ENCODE measurements at regions not wholly inside any gene's neighbourhood (a gene's known extent, or its start where the extent isn't known, plus 50 kb on each side); places are given as distances from the start of the nearest gene placed in this dataset.
"Not testable (repeated sequence)": the region's sequence is repeated elsewhere in the genome, so short reads cannot be mapped to it uniquely, and the experiment has no call there.

DNA sequence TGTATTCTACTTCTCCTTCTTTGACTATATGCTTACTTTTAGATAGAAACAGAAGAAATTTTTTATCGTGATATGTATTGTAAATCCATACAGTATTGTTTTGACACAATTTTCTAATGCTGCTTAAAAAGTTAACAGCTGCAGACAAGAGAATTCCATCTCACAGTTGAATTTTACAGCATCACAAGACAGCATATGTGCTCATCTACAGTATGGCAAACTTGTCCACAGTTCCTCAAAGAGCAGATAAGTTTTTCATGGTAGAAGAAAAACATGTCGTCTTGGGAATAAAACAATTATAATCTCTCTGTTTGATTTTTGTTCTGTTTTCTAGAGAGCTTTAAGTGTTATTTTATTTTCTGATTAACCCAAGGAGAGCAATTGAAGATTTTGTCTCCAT, 438.5 kb upstream of the NUDT12 start:
- DNase-seq (ENCODE audit: low spot score), result no peak

DNA sequence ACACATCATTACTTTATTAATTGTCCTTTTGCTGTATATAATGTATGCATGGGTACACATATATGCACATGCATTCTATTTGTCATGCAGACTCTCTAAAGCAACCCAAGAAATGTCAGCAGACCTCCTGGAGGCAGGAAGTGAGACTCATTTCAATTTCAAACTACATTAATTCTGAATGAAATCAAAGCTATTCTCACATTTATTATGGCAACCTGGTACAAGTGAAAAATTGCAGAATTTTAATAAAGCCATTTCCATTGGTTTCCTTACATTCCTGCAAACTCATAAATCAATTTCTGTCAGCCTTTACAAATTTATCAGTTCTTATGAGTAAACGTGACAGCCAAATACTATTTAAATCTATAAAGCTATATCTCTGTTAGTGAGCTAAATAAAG, 430.4 kb upstream of the NUDT12 start:
- no peak for DNase-seq (ENCODE audit: low spot score)

DNA sequence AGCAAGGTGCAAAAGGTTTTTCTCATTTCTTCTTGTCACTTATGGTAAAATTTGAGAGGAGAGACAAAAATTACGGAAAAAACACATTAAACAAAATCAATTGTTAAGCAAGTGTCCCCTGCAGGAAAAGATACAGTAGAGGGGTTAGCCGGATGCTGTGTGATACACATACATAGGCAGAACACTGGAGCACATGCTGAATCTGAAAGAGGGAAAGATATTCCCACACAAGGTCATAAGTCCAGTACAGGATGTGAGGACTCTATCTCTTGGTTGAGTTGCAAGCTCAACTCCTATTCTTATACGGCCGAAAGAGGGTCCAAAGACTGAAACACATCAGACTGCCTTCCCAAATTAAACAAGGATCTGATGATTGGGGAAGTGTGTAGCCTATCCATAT, 427.5 kb upstream of the NUDT12 start:
- DNase-seq (ENCODE audit: low spot score), result no peak

DNA sequence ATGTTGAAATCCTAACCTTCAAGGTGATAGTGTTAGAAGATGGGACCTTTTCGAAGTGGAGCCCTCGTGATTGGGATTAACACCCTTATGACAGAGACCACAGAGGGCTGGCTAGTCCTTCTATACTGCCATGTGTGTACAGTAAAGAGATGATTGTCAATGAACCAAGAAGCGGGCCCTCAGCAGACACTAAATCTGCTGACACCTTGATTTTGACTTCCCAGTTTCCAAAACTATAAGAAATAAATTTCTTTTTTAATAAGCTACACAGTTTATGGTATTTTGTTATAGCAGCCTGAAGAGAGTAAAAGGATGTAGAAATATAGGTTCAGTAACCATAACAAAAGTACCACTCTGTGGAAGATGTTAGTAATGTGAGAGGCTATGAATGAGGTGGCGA, 419.0 kb upstream of the NUDT12 start:
- no peak for DNase-seq (ENCODE audit: low spot score)

DNA sequence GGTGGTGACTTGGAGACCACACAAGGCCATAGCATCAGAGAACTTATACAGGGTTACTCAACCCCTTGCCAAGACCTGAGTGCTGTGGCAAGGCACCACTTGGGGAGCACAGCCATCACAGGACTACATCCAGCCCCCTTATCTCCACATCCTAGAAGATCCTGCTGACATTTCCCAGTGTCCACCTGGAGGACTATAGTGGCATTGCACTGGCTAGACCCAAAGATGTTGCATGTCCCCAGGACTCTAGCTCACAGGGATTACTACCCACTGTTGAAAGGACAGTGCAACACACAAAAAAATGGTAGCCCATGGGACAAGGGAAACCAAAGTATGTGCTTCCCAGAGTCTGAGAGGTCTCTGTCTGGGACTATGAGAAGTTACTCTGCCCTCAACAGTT, 411.1 kb upstream of the NUDT12 start:
- no peak for DNase-seq (ENCODE audit: low spot score)

DNA sequence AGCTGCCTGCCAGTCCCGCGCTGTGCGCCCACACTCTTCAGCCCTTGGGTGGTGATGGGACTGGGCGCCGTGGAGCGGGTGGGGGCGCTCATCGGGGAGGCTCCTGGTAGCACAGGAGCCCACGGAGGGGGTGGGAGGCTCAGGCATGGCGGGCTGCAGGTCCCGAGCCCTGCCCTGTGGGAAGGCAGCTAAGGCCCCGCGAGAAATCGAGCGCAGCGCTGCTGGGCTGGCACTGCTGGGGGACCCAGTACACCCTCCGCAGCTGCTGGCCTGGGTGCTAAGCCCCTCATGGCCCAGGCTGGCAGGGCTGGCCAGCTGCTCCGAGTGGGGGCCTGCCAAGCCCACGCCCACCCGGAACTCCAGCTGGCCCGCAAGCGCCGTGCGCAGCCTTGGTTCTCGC, 403.7 kb upstream of the NUDT12 start:
- not testable (repeated sequence) for DNase-seq (ENCODE audit: low spot score)

DNA sequence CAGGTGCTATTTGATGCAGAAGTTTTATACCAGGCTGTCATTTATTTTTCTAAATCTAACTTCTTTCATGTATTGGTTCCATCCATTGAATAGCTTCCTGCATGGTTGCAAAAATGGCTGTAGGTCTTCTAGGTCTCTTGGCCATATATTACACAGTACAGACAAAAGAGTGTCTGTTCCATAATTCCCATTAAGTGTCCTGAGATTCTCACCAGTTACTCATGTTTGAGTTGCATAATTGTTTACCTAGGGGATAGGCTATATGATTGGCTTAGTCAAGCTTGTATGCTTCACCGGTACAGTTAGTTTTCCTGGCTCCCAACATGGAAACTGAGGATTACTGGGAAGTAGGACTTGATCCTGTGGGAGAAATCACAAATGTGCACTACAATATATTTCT, 399.4 kb upstream of the NUDT12 start:
- no peak for DNase-seq (ENCODE audit: low spot score)

DNA sequence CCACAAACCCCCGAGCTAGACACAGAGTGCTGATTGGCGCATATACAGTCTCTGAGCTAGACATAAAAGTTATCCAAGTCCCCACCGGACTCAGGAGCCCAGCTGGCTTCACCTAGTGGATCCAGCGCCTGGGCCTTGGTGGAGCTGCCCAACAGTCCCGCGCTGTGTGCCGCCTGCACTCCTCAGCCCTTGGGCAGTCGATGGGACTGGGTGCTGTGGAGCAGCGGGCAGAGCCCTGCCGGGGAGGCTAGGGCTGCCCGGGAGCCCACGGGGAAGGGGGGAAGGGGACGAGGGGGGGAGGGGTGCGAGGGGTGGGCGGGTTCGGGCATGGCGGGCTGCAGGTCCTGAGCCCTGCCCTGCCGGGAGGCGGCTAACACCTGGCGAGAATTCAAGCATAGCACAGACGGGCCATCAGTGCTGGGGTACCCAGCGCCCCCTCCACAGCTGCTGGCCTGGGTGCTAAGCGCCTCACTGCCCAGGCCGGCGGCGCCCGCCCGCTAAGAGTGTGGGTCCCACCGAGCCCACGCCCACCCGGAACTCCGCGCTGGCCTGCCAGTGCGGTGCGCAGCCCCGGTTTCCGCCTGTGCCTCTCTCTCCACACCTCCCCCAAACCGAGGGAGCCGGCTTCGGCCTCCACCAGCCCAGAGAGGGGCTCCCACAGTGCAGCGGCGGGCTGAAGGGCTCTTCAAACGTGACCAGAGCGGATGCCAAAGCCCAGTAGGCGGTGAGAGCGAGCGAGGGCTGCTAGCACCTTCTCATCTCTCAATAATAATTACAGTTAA, 391.2 kb upstream of the NUDT12 start:
- DNase-seq (ENCODE audit: low spot score), result no peak

DNA sequence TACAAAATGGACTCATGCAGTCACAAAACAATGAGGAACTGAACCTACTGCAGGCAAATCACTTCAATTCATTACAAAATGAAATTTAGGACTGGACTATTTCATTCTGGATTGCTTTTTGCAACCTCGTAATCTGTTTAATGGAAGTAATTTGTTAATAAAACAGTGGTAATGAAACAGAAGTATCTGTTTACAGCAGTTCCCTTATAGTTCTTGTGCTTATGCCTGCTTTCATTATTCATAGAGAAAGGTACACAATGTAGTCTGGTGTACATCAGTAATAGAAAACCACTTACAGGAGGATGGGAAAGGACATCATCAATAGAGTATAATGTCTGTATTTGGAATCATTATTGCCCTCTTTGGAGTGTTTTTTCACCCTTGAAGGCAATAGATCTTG, 389.2 kb upstream of the NUDT12 start:
- no peak for DNase-seq (ENCODE audit: low spot score)

DNA sequence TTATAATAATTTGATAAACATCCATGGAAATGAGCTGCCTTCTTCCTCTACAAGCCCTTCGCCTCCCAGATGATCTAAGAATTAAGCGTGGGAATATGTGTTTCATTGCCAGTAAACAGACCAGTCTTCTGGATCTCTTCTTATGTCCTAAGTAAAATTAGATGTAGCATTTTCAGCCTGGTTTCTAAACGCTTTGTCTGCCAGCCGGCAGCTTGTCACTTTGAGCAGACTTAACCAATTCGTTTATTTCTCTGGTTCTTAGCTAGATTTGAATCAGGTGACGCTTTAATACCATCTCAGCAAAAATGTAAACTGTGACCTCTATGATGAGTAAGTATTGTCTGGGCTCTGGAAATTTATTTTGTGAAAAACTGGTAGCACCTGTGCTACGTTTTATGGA, 380.6 kb upstream of the NUDT12 start:
- DNase-seq (ENCODE audit: low spot score), result no peak

DNA sequence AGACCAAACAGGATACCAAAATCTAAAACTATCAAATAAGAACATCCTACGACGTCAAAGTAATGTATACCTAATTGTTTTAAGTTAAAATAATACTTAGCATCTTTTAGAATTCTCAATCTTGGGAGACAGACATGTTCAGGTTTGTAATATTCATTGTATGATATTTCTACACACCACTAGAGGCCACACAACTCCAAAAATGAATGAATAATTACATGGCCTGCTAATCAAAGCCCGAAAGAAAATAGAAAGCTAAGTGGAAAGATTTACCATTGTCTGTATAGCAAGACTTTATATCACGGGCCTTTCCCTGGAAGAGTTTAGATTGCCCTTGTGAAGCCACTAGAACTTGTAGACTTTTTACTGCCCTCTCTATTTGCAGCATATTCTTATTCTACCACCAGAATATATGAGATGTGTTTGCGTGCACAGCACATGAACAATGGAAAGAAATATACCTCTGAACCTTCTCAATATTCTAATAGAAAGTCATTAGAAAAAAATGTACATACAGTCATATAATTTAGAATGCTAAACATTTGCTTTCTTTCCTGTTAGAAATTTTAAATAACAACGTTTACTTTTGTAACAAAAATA, 380.1 kb upstream of the NUDT12 start:
- DNase-seq (ENCODE audit: low spot score), result no peak

DNA sequence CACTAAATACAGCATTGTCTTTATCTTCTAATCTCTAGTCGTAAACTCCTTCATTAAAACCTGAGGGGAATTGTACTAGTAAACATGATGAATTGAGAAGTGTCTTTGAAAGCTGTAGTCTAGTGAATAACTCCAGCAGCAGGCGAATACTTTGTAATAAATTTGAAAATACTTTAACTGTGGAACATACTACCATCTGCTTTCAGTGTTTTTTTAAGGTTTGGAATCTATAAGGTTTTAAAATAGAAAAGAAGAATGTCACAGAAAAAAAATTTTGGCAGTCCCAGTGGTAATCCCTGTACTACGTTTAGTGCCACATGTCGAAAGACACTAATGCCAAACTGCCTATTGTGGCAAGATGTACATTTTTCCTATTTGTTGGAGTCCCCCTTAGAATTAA, 379.0 kb upstream of the NUDT12 start:
- DNase-seq (ENCODE audit: low spot score), result no peak

DNA sequence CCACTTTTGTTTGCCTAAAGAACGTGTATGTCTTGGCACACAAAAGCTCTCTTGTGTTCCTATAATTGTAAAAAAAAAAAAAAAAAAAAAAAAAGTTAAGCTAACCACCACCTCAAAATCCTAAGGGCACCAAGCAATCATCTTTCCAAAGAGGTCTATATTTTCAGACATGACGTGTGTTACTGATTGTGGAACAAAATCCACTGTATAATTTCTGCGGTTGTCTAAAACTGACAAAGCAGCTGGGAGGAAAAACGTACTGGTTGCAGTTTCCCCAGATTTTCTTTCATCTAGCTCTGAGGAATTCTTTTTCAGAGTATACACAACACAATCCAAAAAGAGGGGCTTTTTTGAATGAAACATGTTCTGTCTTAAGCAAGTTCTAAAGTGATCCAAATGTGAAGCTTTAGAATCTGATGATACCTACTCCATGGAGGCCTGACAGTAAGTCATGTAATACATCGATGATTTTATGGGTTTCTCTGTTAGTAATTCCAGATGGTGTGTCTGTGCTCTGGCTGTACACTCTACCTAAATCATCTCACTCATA, 375.6 kb upstream of the NUDT12 start:
- DNase-seq (ENCODE audit: low spot score), result no peak

DNA sequence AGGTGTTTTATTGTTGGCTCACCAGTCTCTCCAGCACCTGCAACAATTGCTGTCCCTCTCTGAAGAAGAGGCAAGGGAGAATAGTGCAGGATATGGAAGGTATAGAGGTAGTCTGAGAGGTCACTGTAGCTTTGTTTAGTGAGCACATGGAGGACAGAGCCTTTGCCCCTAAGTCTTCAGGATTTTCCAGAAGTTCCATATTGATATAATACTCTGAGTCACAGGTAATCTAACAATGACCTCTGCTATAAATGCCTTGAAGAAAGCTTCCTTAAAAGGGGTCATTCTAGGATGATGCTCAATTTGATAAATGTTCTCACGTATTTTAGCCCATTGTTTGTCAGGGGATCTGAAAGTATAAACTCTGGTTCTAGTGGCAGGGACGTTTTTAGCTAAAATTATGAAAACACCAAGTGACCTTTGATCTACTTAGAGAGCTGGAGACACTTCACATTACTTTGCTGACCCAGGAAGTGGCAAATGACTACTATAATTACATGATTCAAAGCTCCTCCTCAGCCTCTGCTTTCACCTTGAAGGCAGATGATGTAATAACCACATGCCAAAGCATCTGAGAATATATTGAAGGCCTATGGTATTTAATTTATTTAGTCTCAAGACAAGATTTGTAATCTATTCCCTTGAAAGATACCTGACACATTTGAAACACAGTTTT, 366.9 kb upstream of the NUDT12 start:
- DNase-seq (ENCODE audit: low spot score), result no peak

DNA sequence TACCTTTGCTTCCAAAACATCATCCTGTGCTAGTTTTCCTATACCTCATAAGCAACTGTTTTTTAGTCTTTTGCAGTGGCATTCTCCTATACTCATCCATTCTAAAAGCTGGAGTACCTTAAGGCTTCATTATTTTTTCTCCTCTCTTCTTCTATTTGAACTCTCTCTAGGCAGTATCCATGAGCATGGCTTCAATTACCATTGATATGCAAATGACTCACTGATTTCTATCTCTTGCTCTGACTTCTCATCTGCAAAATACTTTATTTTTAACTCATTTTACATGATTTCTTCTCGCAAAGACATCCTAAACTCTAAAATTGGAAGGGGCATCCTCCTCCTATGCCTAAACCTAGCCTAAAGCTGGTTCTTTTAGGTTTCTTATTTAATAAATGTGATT, 365.1 kb upstream of the NUDT12 start:
- DNase-seq (ENCODE audit: low spot score), result no peak

DNA sequence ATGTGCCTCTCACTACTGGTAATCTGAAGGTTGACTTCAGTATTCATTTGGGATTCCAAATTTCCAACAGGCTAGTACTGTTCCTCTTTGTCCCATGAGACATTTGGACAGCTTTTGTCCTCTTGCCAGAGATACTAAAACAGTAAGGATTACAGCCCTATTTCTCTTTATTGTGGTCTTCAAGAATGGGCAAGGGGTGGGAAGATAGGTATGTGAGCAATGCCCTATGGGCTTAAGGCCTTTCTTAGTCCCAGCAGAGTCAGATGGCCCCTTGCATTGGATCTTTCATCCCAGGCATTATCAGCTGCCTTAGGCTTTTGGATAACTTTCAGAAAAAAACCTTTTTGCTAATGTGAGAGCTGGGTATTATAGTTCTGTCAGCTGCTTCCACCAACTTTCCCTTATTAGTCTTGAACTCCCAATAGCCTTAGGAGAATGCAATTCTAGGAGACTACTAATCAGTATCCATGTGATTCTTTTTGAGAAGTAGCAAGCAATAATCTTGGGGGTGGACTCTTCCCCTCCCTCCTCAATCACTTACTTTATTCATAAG, 361.1 kb upstream of the NUDT12 start:
- DNase-seq (ENCODE audit: low spot score), result no peak

DNA sequence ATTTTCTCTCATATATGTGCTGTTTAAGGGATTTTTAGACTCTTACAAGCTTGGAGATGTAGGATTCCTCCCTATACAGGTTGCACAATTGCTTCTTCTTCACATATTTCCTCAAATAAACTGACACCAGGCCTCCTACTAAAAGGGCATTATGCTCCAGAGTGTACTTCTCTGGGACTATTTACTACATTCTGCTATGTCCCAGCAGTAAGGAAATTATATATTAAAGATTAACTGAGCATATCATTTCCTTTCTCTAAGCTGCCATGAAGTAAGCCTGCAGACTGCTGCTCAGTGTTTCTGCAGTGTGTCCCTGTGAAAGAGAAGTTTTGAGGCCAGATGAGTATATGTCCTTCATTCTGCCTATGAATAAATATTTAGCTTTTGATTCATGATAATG, 356.9 kb upstream of the NUDT12 start:
- no peak for DNase-seq (ENCODE audit: low spot score)

DNA sequence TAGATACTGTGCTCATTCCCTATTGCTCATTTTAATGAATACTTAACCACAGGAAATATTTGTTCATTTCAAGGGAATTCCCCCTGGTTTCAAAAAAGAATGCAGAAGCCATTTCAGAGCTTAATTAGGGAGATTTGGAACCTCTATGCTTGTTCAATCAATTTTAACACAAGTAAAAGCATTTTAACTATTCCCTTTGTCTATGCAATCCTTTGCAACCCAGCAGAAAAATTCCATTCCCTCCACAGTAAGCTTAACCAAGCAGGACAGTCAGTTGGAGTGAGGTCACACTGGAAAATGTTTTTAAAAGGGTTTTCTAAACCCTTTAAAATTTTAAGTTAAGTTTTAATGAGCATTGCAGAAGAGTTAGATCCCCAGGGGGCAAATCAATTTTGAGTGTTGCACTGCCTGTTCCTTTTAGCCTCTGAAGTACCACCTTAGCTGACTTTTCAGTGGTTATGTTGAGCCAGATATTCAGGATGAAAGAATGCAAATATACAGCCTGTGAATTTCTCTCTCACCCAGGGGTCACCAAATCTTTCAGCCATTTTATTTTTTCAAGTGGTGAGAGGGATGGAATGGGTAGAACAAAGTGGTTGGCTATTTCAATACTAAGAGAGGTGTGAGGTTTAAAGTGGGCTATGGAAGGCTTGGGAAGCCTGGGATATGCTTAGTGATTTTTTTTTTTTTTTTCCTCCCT, 356.2 kb upstream of the NUDT12 start:
- DNase-seq (ENCODE audit: low spot score), result no peak

DNA sequence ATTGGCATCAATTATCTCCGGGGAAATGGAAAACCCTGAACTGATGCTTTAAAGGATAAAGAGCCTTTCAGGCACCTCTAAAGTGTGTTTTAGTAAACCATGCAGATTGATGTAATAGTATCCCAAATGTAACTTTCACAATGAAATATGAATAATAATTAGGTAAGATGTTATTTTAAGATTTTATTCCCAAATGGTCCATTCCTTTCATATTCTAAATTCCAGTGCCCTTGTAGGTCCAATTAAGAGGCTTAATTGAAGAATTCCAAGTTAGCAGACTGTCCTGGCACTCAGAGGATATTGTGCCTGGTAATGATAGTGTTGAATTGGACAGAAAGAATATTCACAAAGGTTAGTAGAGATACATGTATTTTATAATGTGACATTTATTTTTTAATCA, 352.5 kb upstream of the NUDT12 start:
- DNase-seq (ENCODE audit: low spot score), result no peak

DNA sequence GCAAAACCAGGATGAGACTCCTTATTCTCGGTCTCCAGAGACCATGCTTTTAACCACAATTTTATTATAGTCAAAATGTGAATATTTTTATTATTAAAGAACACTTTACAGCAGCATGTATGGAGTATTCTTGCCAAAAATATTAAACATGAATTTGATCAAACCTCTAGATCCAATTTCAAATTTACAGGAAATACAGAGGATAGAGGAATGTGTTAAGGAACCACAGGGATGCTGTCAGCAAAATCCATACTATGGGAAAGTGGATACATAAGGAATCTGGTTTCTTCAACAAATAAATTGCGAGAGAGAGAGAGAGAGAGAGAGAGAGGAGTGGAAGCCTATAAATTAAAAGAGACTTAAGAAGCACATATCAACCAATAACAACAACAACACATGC, 348.2 kb upstream of the NUDT12 start:
- DNase-seq (ENCODE audit: low spot score), result no peak

DNA sequence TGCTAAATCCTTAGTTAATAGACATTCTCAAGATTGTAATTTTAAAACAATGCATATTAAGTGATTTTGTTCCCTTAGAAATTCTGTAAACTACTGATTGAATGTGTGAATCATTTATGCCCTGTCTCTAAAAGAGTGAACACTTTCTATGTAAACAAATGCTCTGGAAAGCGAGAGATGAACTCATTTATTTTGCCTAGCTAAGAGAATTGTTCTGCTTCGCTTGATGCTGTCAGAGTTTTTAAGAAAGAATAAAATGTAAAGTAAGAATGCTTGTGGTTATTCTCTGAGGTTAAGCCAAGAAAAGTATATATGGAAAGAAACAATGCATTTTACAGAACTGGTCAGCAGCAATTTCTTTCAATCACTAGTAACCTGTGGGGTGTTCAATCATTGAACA, 347.4 kb upstream of the NUDT12 start:
- no peak for DNase-seq (ENCODE audit: low spot score)

DNA sequence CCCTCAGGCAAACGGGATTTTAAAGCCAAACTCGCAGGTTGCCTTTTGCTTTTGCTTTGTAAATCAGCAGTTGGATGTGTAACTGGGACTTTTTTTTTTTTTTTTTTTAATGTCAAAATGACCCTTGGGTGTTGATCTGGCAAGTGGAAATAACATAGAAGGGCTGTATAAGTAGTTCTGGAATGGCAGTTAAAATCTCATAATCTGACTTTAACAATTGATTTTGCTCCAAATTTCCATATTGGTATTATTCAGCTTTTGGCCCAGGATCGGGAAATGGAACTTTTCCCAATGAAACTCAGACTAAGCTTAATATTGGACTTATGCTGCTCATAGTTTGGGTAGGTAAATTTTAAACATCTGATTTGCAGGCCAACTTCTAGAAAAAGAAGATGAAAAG, 346.8 kb upstream of the NUDT12 start:
- DNase-seq (ENCODE audit: low spot score), result no peak
